Thymus (tissue), 11 donors: ENCODE measurements at regions not wholly inside any gene's neighbourhood (a gene's known extent, or its start where the extent isn't known, plus 50 kb on each side); places are given as distances from the start of the nearest gene placed in this dataset.

Experiments
- DNase-seq, 9 donors: peaks; one replicate each; pipeline ENCODE4 v3.0.0-alpha.2; 2013; ENCODE audit warnings: low spot score in 9 of 9, low read depth in 6 of 9, missing footprints in 1 of 9
- H3K27ac ChIP-seq, 2 donors: one replicate each; pipeline ENCODE4 v1.5.1; 2013; ENCODE audit warnings: control low read depth in 1 of 2, low read depth in 1 of 2, low read length in 1 of 2, mild to moderate bottlenecking in 1 of 2, moderate library complexity in 1 of 2
- H3K27me3 ChIP-seq, 2 donors: one replicate each; pipeline ENCODE4 v1.5.1; 2013; ENCODE audit warnings: low read length in 1 of 2; ENCODE audit not compliant: control insufficient read depth in 2 of 2, insufficient read depth in 1 of 2
- H3K36me3 ChIP-seq, 2 donors: one replicate each; pipeline ENCODE4 v1.5.1; 2013; ENCODE audit warnings: low read length in 1 of 2, mild to moderate bottlenecking in 1 of 2, moderate library complexity in 1 of 2; ENCODE audit not compliant: control insufficient read depth in 2 of 2, insufficient read depth in 2 of 2
- H3K4me1 ChIP-seq, 2 donors: one replicate each; pipeline ENCODE4 v1.5.1; 2013; ENCODE audit warnings: low read length in 2 of 2; ENCODE audit not compliant: control insufficient read depth in 2 of 2, insufficient read depth in 2 of 2
- H3K4me3 ChIP-seq, 2 donors: one replicate each; pipeline ENCODE4 v1.5.1; 2013; ENCODE audit warnings: low read length in 2 of 2, control low read depth in 1 of 2, mild to moderate bottlenecking in 1 of 2
- H3K9me3 ChIP-seq, 2 donors: one replicate each; pipeline ENCODE4 v1.5.1; 2013; ENCODE audit warnings: low read length in 1 of 2, mild to moderate bottlenecking in 1 of 2; ENCODE audit not compliant: control insufficient read depth in 2 of 2, insufficient read depth in 1 of 2
- WGBS: extraction: QIAGEN DNeasy Blood & Tissue Kit; methylation state at CpG from one replicate; pipeline ENCODE4 v1.1.7; 2013; 5-methylcytosine and 5-hydroxymethylcytosine counted together
- donor health status: healthy.

GRCh38 chr20:18977441-18977840, 163.9 kb downstream of the SCP2D1 start:
- Histone ChIP-seq H3K36me3 (no peaks in the 10 kb centered on the region), H3K9me3 (no peaks in the 10 kb centered on the region), H3K27me3 (no peaks in the 10 kb centered on the region), H3K27ac (no peak overlapping the region), H3K4me3 (no peak overlapping the region), H3K4me1 (no peaks in the 10 kb centered on the region)
- 92% methylated on average over 2 of the region's 2 CpGs for WGBS
- no peak for DNase-seq

- no peak overlapping the region for H3K27ac ChIP-seq
- H3K36me3 ChIP-seq: no peaks in the 10 kb centered on the region
- no peak for DNase-seq
- H3K4me1 ChIP-seq: no peaks in the 10 kb centered on the region
- no peaks in the 10 kb centered on the region for H3K9me3 ChIP-seq
- H3K27me3 ChIP-seq: no peaks in the 10 kb centered on the region
- WGBS: 18% methylated on average over 2 of the region's 2 CpGs
- no peak overlapping the region for H3K4me3 ChIP-seq
Observed at GRCh38 chr20:18978311-18978710, 164.7 kb downstream of the SCP2D1 start.

GRCh38 chr20:18979132-18979531, 165.5 kb downstream of the SCP2D1 start:
- H3K27ac ChIP-seq: no peak overlapping the region
- H3K9me3 ChIP-seq: no peaks in the 10 kb centered on the region
- 91% methylated on average over 1 of the region's 1 CpG for WGBS
- DNase-seq: no peak
- H3K36me3 ChIP-seq: no peaks in the 10 kb centered on the region
- no peak overlapping the region for H3K4me3 ChIP-seq
- no peaks in the 10 kb centered on the region for H3K27me3 ChIP-seq
- no peaks in the 10 kb centered on the region for H3K4me1 ChIP-seq

GRCh38 chr20:18981962-18982539, 168.5 kb downstream of the SCP2D1 start:
- H3K9me3 ChIP-seq: no peaks in the 10 kb centered on the region
- no peaks in the 10 kb centered on the region for H3K4me1 ChIP-seq
- H3K27me3 ChIP-seq: no peaks in the 10 kb centered on the region
- no peak overlapping the region for H3K4me3 ChIP-seq
- H3K27ac ChIP-seq: no peak overlapping the region
- no peaks in the 10 kb centered on the region for H3K36me3 ChIP-seq
- no peak for DNase-seq
- 90% methylated on average over 5 of the region's 5 CpGs for WGBS

- no peaks in the 10 kb centered on the region for H3K9me3 ChIP-seq
- no peak overlapping the region for H3K27ac ChIP-seq
- H3K27me3 ChIP-seq: no peaks in the 10 kb centered on the region
- no peaks in the 10 kb centered on the region for H3K4me1 ChIP-seq
- 85% methylated on average over 5 of the region's 5 CpGs for WGBS
- H3K4me3 ChIP-seq: no peak overlapping the region
- no peaks in the 10 kb centered on the region for H3K36me3 ChIP-seq
- DNase-seq: no peak
Observed at GRCh38 chr20:18983796-18984195, 170.2 kb downstream of the SCP2D1 start.

- Histone ChIP-seq H3K9me3 (no peaks in the 10 kb centered on the region), H3K27me3 (no peaks in the 10 kb centered on the region), H3K4me3 (no peak overlapping the region), H3K27ac (no peak overlapping the region), H3K4me1 (no peaks in the 10 kb centered on the region), H3K36me3 (no peaks in the 10 kb centered on the region)
- 96% methylated on average over 13 of the region's 13 CpGs for WGBS
- DNase-seq: no peak
Observed at GRCh38 chr20:18984238-18985200, 170.9 kb downstream of the SCP2D1 start.

GRCh38 chr20:18985551-18985950, 172.0 kb downstream of the SCP2D1 start:
- no peak overlapping the region for H3K27ac ChIP-seq
- H3K9me3 ChIP-seq: no peaks in the 10 kb centered on the region
- H3K27me3 ChIP-seq: no peaks in the 10 kb centered on the region
- no peaks in the 10 kb centered on the region for H3K36me3 ChIP-seq
- 94% methylated on average over 5 of the region's 5 CpGs for WGBS
- no peaks in the 10 kb centered on the region for H3K4me1 ChIP-seq
- no peak overlapping the region for H3K4me3 ChIP-seq
- no peak for DNase-seq

- WGBS: 85% methylated on average over 7 of the region's 7 CpGs
- Histone ChIP-seq H3K27ac (no peak overlapping the region), H3K36me3 (no peaks in the 10 kb centered on the region), H3K9me3 (no peaks in the 10 kb centered on the region), H3K4me1 (no peaks in the 10 kb centered on the region), H3K4me3 (no peak overlapping the region), H3K27me3 (no peaks in the 10 kb centered on the region)
- DNase-seq: no peak
Observed at GRCh38 chr20:18986146-18986830, 172.7 kb downstream of the SCP2D1 start.
